ENCODE measurements at regions not wholly inside any gene's neighbourhood (a gene's known extent, or its start where the extent isn't known, plus 50 kb on each side); places are given as distances from the start of the nearest gene placed in this dataset.

DNA sequence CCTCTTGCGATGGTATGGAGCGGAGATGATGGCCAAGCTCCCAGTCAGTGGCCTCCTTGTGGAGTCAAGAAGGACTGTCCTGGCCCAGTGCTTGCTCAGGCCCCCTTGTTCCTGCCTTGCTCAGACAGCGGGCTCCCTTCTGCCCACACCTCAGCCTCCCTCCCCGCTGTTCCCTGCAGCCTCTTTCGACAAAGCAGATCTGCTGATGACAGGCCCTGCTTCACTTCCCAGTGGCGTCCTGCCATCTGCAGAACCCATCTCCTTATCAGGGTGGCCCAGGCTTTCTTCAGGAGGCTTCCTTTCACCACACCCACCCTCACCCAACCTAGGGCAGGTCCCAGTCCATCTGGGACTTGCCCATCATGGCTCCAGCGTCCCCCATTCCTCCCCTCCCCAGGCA is 80.0 kb downstream of the CLDN34 start:
- peak overlapping the region in 1 of 5 donors; percentile 50 for H3K27ac ChIP-seq
- intact Hi-C loops (cut with DNase I): no loop called here
- no peak overlapping the region for H3K4me3 ChIP-seq
- H3K36me3 ChIP-seq (replicated peaks in 1 of 2): no peaks in the 10 kb centered on the region
- 78 to 90% (median 80%) methylated on average over 5 to 7 of the region's 7 CpGs for WGBS, 4 donors
- TF ChIP-seq POLR2A (IDR thresholded peaks at IDR 0.05): no peak
- no peak for TF ChIP-seq CTCF (IDR thresholded peaks at IDR 0.05)
- H3K27me3 ChIP-seq: no peaks in the 10 kb centered on the region
- no peaks in the 10 kb centered on the region for H3K9me3 ChIP-seq (replicated peaks in 1 of 3)
- no peaks in the 10 kb centered on the region for H3K4me1 ChIP-seq (replicated peaks in 1 of 2)
- no peak for DNase-seq

- Histone ChIP-seq H3K4me3 (no peak overlapping the region), H3K27me3 (no peaks in the 10 kb centered on the region), H3K27ac (peak overlapping the region in 1 of 5 donors; percentile 50), H3K36me3 (replicated peaks in 1 of 2) (no peaks in the 10 kb centered on the region), H3K9me3 (replicated peaks in 1 of 3) (no peaks in the 10 kb centered on the region), H3K4me1 (replicated peaks in 1 of 2) (no peaks in the 10 kb centered on the region)
- TF ChIP-seq CTCF (IDR thresholded peaks at IDR 0.05): no peak
- no peak for TF ChIP-seq POLR2A (IDR thresholded peaks at IDR 0.05)
- intact Hi-C loops (cut with DNase I): no loop called here
- WGBS, 4 donors: 60 to 73% (median 68%) methylated on average over 1 to 6 of the region's 6 CpGs
- no peak for DNase-seq
Measured at GRCh38 chrX:10047631-10048030, 80.5 kb downstream of the CLDN34 start.

GRCh38 chrX:10048076-10048475 is 80.9 kb downstream of the CLDN34 start:
- 63 to 75% (median 71%) methylated on average over 10 of the region's 10 CpGs for WGBS, 4 donors
- no peak for DNase-seq
- no peaks in the 10 kb centered on the region for H3K9me3 ChIP-seq (replicated peaks in 1 of 3)
- TF ChIP-seq POLR2A (IDR thresholded peaks at IDR 0.05): no peak
- TF ChIP-seq CTCF (IDR thresholded peaks at IDR 0.05): no peak
- H3K4me3 ChIP-seq: no peak overlapping the region
- intact Hi-C loops (cut with DNase I): no loop called here
- H3K27ac ChIP-seq: peak overlapping the region in 1 of 5 donors; percentile 10
- H3K4me1 ChIP-seq (replicated peaks in 1 of 2): no peaks in the 10 kb centered on the region
- no peaks in the 10 kb centered on the region for H3K27me3 ChIP-seq
- H3K36me3 ChIP-seq (replicated peaks in 1 of 2): no peaks in the 10 kb centered on the region

DNA sequence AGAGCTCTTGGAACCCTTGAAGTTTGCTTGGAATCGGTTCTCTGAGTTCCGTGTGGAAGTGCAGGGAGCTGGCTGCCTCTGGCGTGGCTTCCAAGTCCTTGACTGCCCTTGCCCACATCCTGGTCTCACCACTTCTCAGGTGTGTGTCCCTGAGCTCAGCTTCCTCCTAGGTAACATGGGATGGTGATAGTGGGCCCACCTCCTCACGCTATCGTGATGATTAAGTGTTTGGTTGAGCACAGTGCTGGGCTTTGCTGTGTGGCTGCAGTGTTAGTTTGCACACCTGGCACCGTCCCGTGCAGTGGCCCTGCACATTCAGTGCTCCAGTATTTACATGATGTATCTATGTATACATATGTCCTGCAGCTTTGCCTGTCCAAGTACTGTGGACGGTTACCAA is 81.5 kb downstream of the CLDN34 start:
- Histone ChIP-seq H3K27me3 (no peaks in the 10 kb centered on the region), H3K4me1 (replicated peaks in 1 of 2) (no peaks in the 10 kb centered on the region), H3K4me3 (no peak overlapping the region), H3K9me3 (replicated peaks in 1 of 3) (no peaks in the 10 kb centered on the region), H3K27ac (no peak overlapping the region), H3K36me3 (replicated peaks in 1 of 2) (no peaks in the 10 kb centered on the region)
- intact Hi-C loops (cut with DNase I): no loop called here
- peak in 1 of 7 donors; percentile 13 for DNase-seq
- TF ChIP-seq POLR2A (IDR thresholded peaks at IDR 0.05) (no peak), CTCF (IDR thresholded peaks at IDR 0.05) (no peak)
- WGBS, 4 donors: 75 to 97% (median 83%) methylated on average over 5 to 8 of the region's 8 CpGs
